HepG2 (cell line): ENCODE measurements at regions not wholly inside any gene's neighbourhood (a gene's known extent, or its start where the extent isn't known, plus 50 kb on each side); places are given as distances from the start of the nearest gene placed in this dataset.

ENCODE experiments used
- ATAC-seq: fragments of 200-7000 bp; cut with Tn5 transposase; 3 replicates; pipeline ENCODE4 v1.9.1; 2020; ENCODE audit warnings: mild to moderate bottlenecking, moderate library complexity
- BruUV-seq: library from RNA; stranded (reverse); fragments of 400-500 nt; replicated peaks from 2 replicates; lab custom pipeline; 2021; lab: Mats Ljungman, UMichigan
- CTCF ChIA-PET: fragments of 300-600 bp; formaldehyde crosslinking; extraction: SDS; loops from one replicate; lab custom pipeline; 2021; ENCODE audit warnings: low total read pairs, inconsistent platforms, low intra/inter-chr PET ratio; lab: Yijun Ruan, JAX
- POLR2A ChIA-PET: fragments of 350-600 bp; sonication (Branson Sonifier 250); formaldehyde crosslinking; loops from one replicate; lab custom pipeline; 2020; ENCODE audit warnings: antibody characterized with exemption, inconsistent platforms; lab: Yijun Ruan, JAX
- DNase-seq: peaks from one replicate; pipeline ENCODE4 v3.0.0-alpha.2; 2015; ENCODE audit warnings: low spot score
- FAIRE-seq: peaks from 3 replicates; lab custom pipeline; 2011; peaks lifted over from hg19 to GRCh38; lab: Jason Lieb, UNC
- H2AFZ ChIP-seq: one replicate; pipeline ENCODE4 v1.6.1; 2011; ENCODE audit warnings: low read length, inconsistent platforms
- H3K27ac ChIP-seq: fragments of 300-600 bp; 3 replicates; pipeline ENCODE4 v1.8.0; 2011; ENCODE audit warnings: mixed run types, mild to moderate bottlenecking, mixed read lengths, low read length, inconsistent platforms; ENCODE audit not compliant: insufficient read depth; ENCODE audit errors: extremely low read length
- H3K27me3 ChIP-seq, 2 experiments: fragments of 200-600 bp in 1 of 2; 2 replicates in 1 of 2; 3 replicates in 1 of 2; pipeline versions ENCODE4 v1.6.0 to v1.8.0; 2011; ENCODE audit warnings: low read length in 2 of 2, mild to moderate bottlenecking in 2 of 2, moderate library complexity in 2 of 2, inconsistent platforms in 1 of 2; ENCODE audit not compliant: insufficient read depth in 2 of 2, control insufficient read depth in 1 of 2
- H3K36me3 ChIP-seq, 2 experiments: fragments of 200-600 bp in 1 of 2; replicated peaks in 1 of 2; 2 replicates in 1 of 2; 3 replicates in 1 of 2; pipeline versions ENCODE4 v1.5.1 to v1.8.0; 2011; ENCODE audit warnings: low read length in 2 of 2, inconsistent platforms in 1 of 2; ENCODE audit not compliant: insufficient read depth in 2 of 2, control insufficient read depth in 1 of 2
- H3K4me1 ChIP-seq: 2 replicates; pipeline ENCODE4 v1.5.1; 2012; ENCODE audit warnings: low read length, inconsistent platforms; ENCODE audit not compliant: insufficient read depth
- H3K4me2 ChIP-seq: 2 replicates; pipeline ENCODE4 v1.6.0; 2011; ENCODE audit warnings: low read depth, low read length, inconsistent platforms
- H3K4me3 ChIP-seq, 3 experiments: fragments of 200-600 bp in 1 of 3; sonication (generic), shearing (Covaris generic) in 1 of 3; replicated peaks in 1 of 3; 2 replicates each; pipeline ENCODE4 v1.5.1; 2011 to 2016; ENCODE audit warnings: low read length in 3 of 3, inconsistent platforms in 2 of 3, low read depth in 2 of 3, mild to moderate bottlenecking in 2 of 3, control low read depth in 1 of 3, mixed read lengths in 1 of 3; ENCODE audit not compliant: insufficient read depth in 1 of 3
- H3K79me2 ChIP-seq: one replicate; pipeline ENCODE4 v1.6.1; 2011; ENCODE audit warnings: low read length, inconsistent platforms; ENCODE audit not compliant: insufficient read depth
- H3K9ac ChIP-seq: 2 replicates; pipeline ENCODE4 v1.6.0; 2011; ENCODE audit warnings: mild to moderate bottlenecking, low read depth, low read length, inconsistent platforms; ENCODE audit not compliant: insufficient read depth
- H3K9me3 ChIP-seq: 2 replicates; pipeline ENCODE4 v1.5.1; 2012; ENCODE audit warnings: mild to moderate bottlenecking, low read length
- H4K20me1 ChIP-seq: 2 replicates; pipeline ENCODE4 v1.6.0; 2011; ENCODE audit warnings: inconsistent platforms, mild to moderate bottlenecking, low read length, moderate library complexity; ENCODE audit not compliant: insufficient read depth
- DRAP1 ChIP-seq: IDR thresholded peaks from 2 replicates; pipeline ENCODE4 v1.6.1; 2016; ENCODE audit warnings: missing genetic modification reagents, missing compliant biosample characterization
- FOSL2 ChIP-seq: sonication (generic); formaldehyde crosslinking; IDR thresholded peaks from 2 replicates; pipeline ENCODE4 v1.4.0; 2020; ENCODE audit warnings: missing genetic modification reagents
- KLF13 ChIP-seq: sonication (generic); formaldehyde crosslinking; IDR thresholded peaks from 2 replicates; pipeline ENCODE4 v1.4.0; 2020; ENCODE audit warnings: mild to moderate bottlenecking, missing genetic modification reagents
- ZBTB43 ChIP-seq: sonication (generic); formaldehyde crosslinking; conservative IDR thresholded peaks from 2 replicates; pipeline ENCODE4 v1.4.0; 2020; ENCODE audit warnings: missing genetic modification reagents
- ZNF746 ChIP-seq: sonication (generic); formaldehyde crosslinking; IDR thresholded peaks from 2 replicates; pipeline ENCODE4 v1.8.0; 2022; ENCODE audit warnings: mild to moderate bottlenecking, missing genetic modification reagents
- WGBS: methylation state at CpG from one replicate; pipeline ENCODE4 v1.1.6; 2017; ENCODE audit warnings: low lambda C conversion rate; 5-methylcytosine and 5-hydroxymethylcytosine counted together
- in situ Hi-C: cut with HindIII; loops from 2 replicates; pipeline ENCODE4 v1.10.0; 2017; ENCODE audit warnings: low pct_unique_long_range_greater_than_20kb; ENCODE audit not compliant: extremely low pct_ligation_motif_present
- intact Hi-C: fragments of 100-400 bp; cut with micrococcal nuclease; formaldehyde crosslinking; loops from one replicate; pipeline ENCODE4 v1.10.0; 2022; ENCODE audit not compliant: unreplicated experiment
- TF ChIP-seq, protein P1 (sequence below): sonication (generic); formaldehyde crosslinking; IDR thresholded peaks from 2 replicates; pipeline ENCODE4 v1.5.0; 2020; ENCODE audit warnings: missing genetic modification reagents
- TF ChIP-seq, protein P2 (sequence below): sonication (generic); formaldehyde crosslinking; IDR thresholded peaks from 2 replicates; pipeline ENCODE4 v1.4.0; 2020; ENCODE audit warnings: mild to moderate bottlenecking, missing genetic modification reagents
- TF ChIP-seq, protein P3 (sequence below): sonication (generic); formaldehyde crosslinking; IDR thresholded peaks from 2 replicates; pipeline ENCODE4 v1.8.0; 2022; ENCODE audit warnings: mild to moderate bottlenecking, missing genetic modification reagents, borderline replicate concordance

GRCh38 chr6:151738960-151739359, 68.5 kb upstream of the ESR1 start:
- POLR2A ChIA-PET = no interaction called here
- no peak for DNase-seq
- 0% methylated on average over 1 of the region's 1 CpG for WGBS
- Histone ChIP-seq H3K4me3 (no peak overlapping the region), H3K36me3 (no peaks in the 10 kb centered on the region), H2AFZ (no peak overlapping the region), H3K9me3 (no peaks in the 10 kb centered on the region), H4K20me1 (no peaks in the 10 kb centered on the region), H3K79me2 (no peaks in the 10 kb centered on the region), H3K4me2 (no peak overlapping the region), H3K27me3 (no peaks in the 10 kb centered on the region; a peak in 1 of 5 replicates), H3K9ac (no peak overlapping the region), H3K27ac (no peak overlapping the region), H3K4me1 (no peaks in the 10 kb centered on the region)
- CTCF ChIA-PET = no interaction called here
- in situ Hi-C loops (no loop called here), intact Hi-C loops (no loop called here)
- TF ChIP-seq KLF13 (CRISPR knock-in tag) (no peak), ZBTB43 (CRISPR knock-in tag) (no peak)
- FAIRE-seq = no peak
- no peak for ATAC-seq
- BruUV-seq = no TSS peak

DNA sequence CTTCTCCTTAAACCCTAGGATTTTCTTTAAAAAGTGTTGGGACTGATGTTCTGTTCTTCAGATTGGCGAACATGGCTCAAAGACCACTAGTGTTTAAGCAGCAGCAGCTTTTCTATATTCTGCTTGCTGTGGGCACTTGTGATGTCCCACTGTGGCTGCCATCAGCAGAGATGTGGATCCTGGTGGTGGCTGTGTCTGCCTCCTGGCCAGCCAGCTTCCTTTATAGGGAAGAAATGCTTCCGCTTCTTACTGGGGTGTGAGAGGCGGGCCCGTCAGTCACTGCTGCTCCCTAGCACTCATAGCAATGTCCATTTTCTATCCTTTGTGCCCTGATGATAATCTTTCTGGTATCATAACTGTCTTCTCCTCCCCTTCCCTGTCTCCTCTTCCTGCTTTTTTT, 66.7 kb upstream of the ESR1 start:
- ChIA-PET CTCF (no interaction called here), POLR2A (no interaction called here)
- H3K4me1 ChIP-seq = no peaks in the 10 kb centered on the region
- H3K9ac ChIP-seq = no peak overlapping the region
- ATAC-seq (no peak), DNase-seq (no peak), FAIRE-seq (no peak)
- intact Hi-C loops = no loop called here
- no peaks in the 10 kb centered on the region for H4K20me1 ChIP-seq
- no peak overlapping the region for H3K27ac ChIP-seq
- in situ Hi-C loops = no loop called here
- no peaks in the 10 kb centered on the region for H3K79me2 ChIP-seq
- no peak overlapping the region for H3K4me3 ChIP-seq
- H3K36me3 ChIP-seq = no peaks in the 10 kb centered on the region
- H3K9me3 ChIP-seq = no peaks in the 10 kb centered on the region
- no peak overlapping the region for H2AFZ ChIP-seq
- 30% methylated on average over 4 of the region's 4 CpGs for WGBS
- H3K4me2 ChIP-seq = no peak overlapping the region
- no TSS peak for BruUV-seq
- no peaks in the 10 kb centered on the region; a peak in 1 of 5 replicates for H3K27me3 ChIP-seq
- TF ChIP-seq, protein P1, sequence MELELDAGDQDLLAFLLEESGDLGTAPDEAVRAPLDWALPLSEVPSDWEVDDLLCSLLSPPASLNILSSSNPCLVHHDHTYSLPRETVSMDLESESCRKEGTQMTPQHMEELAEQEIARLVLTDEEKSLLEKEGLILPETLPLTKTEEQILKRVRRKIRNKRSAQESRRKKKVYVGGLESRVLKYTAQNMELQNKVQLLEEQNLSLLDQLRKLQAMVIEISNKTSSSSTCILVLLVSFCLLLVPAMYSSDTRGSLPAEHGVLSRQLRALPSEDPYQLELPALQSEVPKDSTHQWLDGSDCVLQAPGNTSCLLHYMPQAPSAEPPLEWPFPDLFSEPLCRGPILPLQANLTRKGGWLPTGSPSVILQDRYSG (CRISPR knock-in tag) = no peak
- TF ChIP-seq DRAP1 (CRISPR knock-in tag) (no peak), FOSL2 (no peak), ZNF746 (CRISPR knock-in tag) (no peak)
- TF ChIP-seq, protein P2, sequence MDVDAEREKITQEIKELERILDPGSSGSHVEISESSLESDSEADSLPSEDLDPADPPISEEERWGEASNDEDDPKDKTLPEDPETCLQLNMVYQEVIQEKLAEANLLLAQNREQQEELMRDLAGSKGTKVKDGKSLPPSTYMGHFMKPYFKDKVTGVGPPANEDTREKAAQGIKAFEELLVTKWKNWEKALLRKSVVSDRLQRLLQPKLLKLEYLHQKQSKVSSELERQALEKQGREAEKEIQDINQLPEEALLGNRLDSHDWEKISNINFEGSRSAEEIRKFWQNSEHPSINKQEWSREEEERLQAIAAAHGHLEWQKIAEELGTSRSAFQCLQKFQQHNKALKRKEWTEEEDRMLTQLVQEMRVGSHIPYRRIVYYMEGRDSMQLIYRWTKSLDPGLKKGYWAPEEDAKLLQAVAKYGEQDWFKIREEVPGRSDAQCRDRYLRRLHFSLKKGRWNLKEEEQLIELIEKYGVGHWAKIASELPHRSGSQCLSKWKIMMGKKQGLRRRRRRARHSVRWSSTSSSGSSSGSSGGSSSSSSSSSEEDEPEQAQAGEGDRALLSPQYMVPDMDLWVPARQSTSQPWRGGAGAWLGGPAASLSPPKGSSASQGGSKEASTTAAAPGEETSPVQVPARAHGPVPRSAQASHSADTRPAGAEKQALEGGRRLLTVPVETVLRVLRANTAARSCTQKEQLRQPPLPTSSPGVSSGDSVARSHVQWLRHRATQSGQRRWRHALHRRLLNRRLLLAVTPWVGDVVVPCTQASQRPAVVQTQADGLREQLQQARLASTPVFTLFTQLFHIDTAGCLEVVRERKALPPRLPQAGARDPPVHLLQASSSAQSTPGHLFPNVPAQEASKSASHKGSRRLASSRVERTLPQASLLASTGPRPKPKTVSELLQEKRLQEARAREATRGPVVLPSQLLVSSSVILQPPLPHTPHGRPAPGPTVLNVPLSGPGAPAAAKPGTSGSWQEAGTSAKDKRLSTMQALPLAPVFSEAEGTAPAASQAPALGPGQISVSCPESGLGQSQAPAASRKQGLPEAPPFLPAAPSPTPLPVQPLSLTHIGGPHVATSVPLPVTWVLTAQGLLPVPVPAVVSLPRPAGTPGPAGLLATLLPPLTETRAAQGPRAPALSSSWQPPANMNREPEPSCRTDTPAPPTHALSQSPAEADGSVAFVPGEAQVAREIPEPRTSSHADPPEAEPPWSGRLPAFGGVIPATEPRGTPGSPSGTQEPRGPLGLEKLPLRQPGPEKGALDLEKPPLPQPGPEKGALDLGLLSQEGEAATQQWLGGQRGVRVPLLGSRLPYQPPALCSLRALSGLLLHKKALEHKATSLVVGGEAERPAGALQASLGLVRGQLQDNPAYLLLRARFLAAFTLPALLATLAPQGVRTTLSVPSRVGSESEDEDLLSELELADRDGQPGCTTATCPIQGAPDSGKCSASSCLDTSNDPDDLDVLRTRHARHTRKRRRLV (CRISPR knock-in tag) = no peak
- TF ChIP-seq, protein P3, sequence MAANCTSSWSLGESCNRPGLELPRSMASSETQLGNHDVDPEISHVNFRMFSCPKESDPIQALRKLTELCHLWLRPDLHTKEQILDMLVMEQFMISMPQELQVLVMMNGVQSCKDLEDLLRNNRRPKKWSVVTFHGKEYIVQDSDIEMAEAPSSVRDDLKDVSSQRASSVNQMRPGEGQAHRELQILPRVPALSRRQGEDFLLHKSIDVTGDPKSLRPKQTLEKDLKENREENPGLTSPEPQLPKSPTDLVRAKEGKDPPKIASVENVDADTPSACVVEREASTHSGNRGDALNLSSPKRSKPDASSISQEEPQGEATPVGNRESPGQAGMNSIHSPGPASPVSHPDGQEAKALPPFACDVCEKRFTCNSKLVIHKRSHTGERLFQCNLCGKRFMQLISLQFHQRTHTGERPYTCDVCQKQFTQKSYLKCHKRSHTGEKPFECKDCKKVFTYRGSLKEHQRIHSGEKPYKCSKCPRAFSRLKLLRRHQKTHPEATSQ = no peak
